Lung (tissue), 11 donors: ENCODE measurements at regions not wholly inside any gene's neighbourhood (a gene's known extent, or its start where the extent isn't known, plus 50 kb on each side); places are given as distances from the start of the nearest gene placed in this dataset.

Experiments
- ATAC-seq: fragments of 200-7000 bp; cut with Tn5 transposase; one replicate; pipeline ENCODE4 v1.9.1; 2020; ENCODE audit warnings: moderate number of reproducible peaks; ENCODE audit not compliant: insufficient read depth, low FRiP score
- DNase-seq, 3 donors: peaks; one replicate each; pipeline ENCODE4 v3.0.0-alpha.2; 2013 to 2017
- H3K27ac ChIP-seq, 2 donors: one replicate each; pipeline ENCODE4 v1.5.1; 2013; ENCODE audit warnings: mild to moderate bottlenecking in 2 of 2, moderate library complexity in 2 of 2, control low read depth in 1 of 2, inconsistent platforms in 1 of 2, low read depth in 1 of 2, low read length in 1 of 2
- H3K27me3 ChIP-seq, 3 donors: one replicate each; pipeline ENCODE4 v1.5.1; 2013; ENCODE audit warnings: low read length in 2 of 3; ENCODE audit not compliant: control insufficient read depth in 3 of 3, insufficient read depth in 3 of 3
- H3K36me3 ChIP-seq, 4 donors: one replicate each; pipeline ENCODE4 v1.5.1; 2013; ENCODE audit warnings: low read length in 4 of 4, mild to moderate bottlenecking in 1 of 4, moderate library complexity in 1 of 4; ENCODE audit not compliant: control insufficient read depth in 4 of 4, insufficient read depth in 4 of 4
- H3K4me1 ChIP-seq, 5 donors: one replicate each; pipeline ENCODE4 v1.5.1; 2013; ENCODE audit warnings: low read length in 5 of 5, mild to moderate bottlenecking in 2 of 5, moderate library complexity in 1 of 5; ENCODE audit not compliant: control insufficient read depth in 5 of 5, insufficient read depth in 5 of 5
- H3K4me3 ChIP-seq: one replicate; pipeline ENCODE4 v1.5.1; 2013; ENCODE audit warnings: mild to moderate bottlenecking, control low read depth, moderate library complexity
- H3K9ac ChIP-seq, 2 donors: one replicate each; pipeline ENCODE4 v1.5.1; 2013; ENCODE audit warnings: low read length in 2 of 2, control low read depth in 1 of 2; ENCODE audit not compliant: insufficient read depth in 1 of 2
- H3K9me3 ChIP-seq, 4 donors: one replicate each; pipeline ENCODE4 v1.5.1; 2013; ENCODE audit warnings: low read length in 3 of 4, mild to moderate bottlenecking in 1 of 4, moderate library complexity in 1 of 4; ENCODE audit not compliant: control insufficient read depth in 4 of 4, insufficient read depth in 3 of 4
- CTCF ChIP-seq: IDR thresholded peaks from 2 replicates; pipeline ENCODE4 v1.5.1; 2012; ENCODE audit warnings: mild to moderate bottlenecking; ENCODE audit errors: control extremely low read depth, extremely low read depth
- WGBS, 2 donors: extraction: QIAGEN DNeasy Blood & Tissue Kit; methylation state at CpG; one replicate each; pipeline ENCODE4 v1.1.7; 2013; 5-methylcytosine and 5-hydroxymethylcytosine counted together
- donor health status: control.
- donor health status: control.
- donor health status: Bipolar disorder and iron deficiency.
- donor health status: healthy.
- donor health status: DM: yes; HTN: yes; CAD: no.

- Histone ChIP-seq H3K4me1 (no peaks in the 10 kb centered on the region), H3K4me3 (no peak overlapping the region), H3K9ac (no peak overlapping the region), H3K27ac (no peak overlapping the region), H3K9me3 (peaks cover 0 to 2% (median 0%) of the 10 kb centered on the region in 4 donors), H3K36me3 (no peaks in the 10 kb centered on the region), H3K27me3 (peaks cover 0 to 21% (median 0%) of the 10 kb centered on the region in 3 donors)
- no peak for DNase-seq
- 86 to 89% methylated on average over 5 of the region's 5 CpGs for WGBS, 2 donors
- no peak for TF ChIP-seq CTCF
- no peak for ATAC-seq
Observed at GRCh38 chr9:7240569-7241311, 483.0 kb downstream of the KDM4C start.

DNA sequence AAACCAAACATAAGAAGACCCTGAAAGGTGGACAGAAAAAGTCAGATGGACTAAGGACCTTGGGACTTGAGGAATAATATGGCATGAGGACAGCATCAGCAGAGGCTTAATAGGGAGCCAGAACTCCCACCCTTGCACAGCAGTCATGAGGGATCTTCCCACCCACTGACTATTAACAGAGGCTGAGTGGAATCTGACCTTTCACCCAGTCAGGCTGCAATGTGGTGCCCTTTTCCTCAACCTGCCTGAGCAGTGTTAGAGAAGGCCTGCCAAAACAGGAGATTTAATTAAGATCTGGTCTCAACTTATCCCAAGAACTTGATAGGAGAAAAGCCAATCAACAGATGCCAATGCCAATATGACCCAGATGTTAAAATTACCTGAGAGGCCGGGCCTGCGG lies 481.9 kb downstream of the KDM4C start:
- ATAC-seq (no peak), DNase-seq (no peak)
- no peak for TF ChIP-seq CTCF
- peaks cover 0 to 17% (median 2%) of the 10 kb centered on the region in 3 donors for H3K27me3 ChIP-seq
- no peak overlapping the region for H3K27ac ChIP-seq
- no peak overlapping the region for H3K9ac ChIP-seq
- peaks cover 0 to 2% (median 0%) of the 10 kb centered on the region in 4 donors for H3K9me3 ChIP-seq
- no peak overlapping the region for H3K4me3 ChIP-seq
- H3K36me3 ChIP-seq: no peaks in the 10 kb centered on the region
- WGBS, 2 donors: 94 to 96% methylated on average over 2 of the region's 2 CpGs
- H3K4me1 ChIP-seq: no peaks in the 10 kb centered on the region

GRCh38 chr9:7238247-7238637 lies 480.5 kb downstream of the KDM4C start:
- H3K9ac ChIP-seq: no peak overlapping the region
- no peak for TF ChIP-seq CTCF
- WGBS, 2 donors: 77 to 83% methylated on average over 2 of the region's 2 CpGs

More at GRCh38 chr9:7238247-7238637, 480.5 kb downstream of the KDM4C start:
- H3K36me3 ChIP-seq: no peaks in the 10 kb centered on the region
- peaks cover 0 to 8% (median 2%) of the 10 kb centered on the region in 3 donors for H3K27me3 ChIP-seq
- no peak for ATAC-seq
- no peaks in the 10 kb centered on the region for H3K9me3 ChIP-seq
- H3K27ac ChIP-seq: no peak overlapping the region
- no peak for DNase-seq
- no peak overlapping the region for H3K4me3 ChIP-seq
- no peaks in the 10 kb centered on the region for H3K4me1 ChIP-seq
